Panc1 (cell line): ENCODE measurements at regions not wholly inside any gene's neighbourhood (a gene's known extent, or its start where the extent isn't known, plus 50 kb on each side); places are given as distances from the start of the nearest gene placed in this dataset.
"Not testable (repeated sequence)": the region's sequence is repeated elsewhere in the genome, so short reads cannot be mapped to it uniquely, and the experiment has no call there.

Experiments
- ATAC-seq: fragments of 200-7000 bp; cut with Tn5 transposase; 2 replicates; pipeline ENCODE4 v1.9.1; 2020; ENCODE audit warnings: mild to moderate bottlenecking, moderate library complexity
- BruUV-seq: library from RNA; stranded (reverse); fragments of 400-500 nt; replicated peaks from 2 replicates; lab custom pipeline; 2021; lab: Mats Ljungman, UMichigan
- CTCF ChIA-PET: fragments of 300-600 bp; sonication (Branson Sonifier 250); formaldehyde crosslinking; loops from one replicate; lab custom pipeline; 2022; ENCODE audit warnings: antibody characterized with exemption; lab: Charles Lee
- POLR2A ChIA-PET: fragments of 300-600 bp; sonication (Branson Sonifier 250); formaldehyde crosslinking; loops from one replicate; lab custom pipeline; 2022; ENCODE audit warnings: antibody characterized with exemption; lab: Charles Lee
- DNase-seq: peaks from one replicate; pipeline ENCODE4 v3.0.0-alpha.2; 2010; ENCODE audit warnings: low read depth, low spot score
- H3K27ac ChIP-seq: 2 replicates; pipeline ENCODE4 v1.5.1; 2011; ENCODE audit warnings: mild to moderate bottlenecking, low read length, inconsistent platforms
- H3K27me3 ChIP-seq: fragments of 200-500 bp; sonication (Bioruptor generic); 2 replicates; pipeline ENCODE4 v1.6.0; 2014; ENCODE audit warnings: low read length, inconsistent platforms; ENCODE audit not compliant: control insufficient read depth, insufficient read depth
- H3K36me3 ChIP-seq: fragments of 200-500 bp; sonication (Bioruptor generic); 2 replicates; pipeline ENCODE4 v1.5.1; 2014; ENCODE audit warnings: inconsistent platforms, mild to moderate bottlenecking, low read length, moderate library complexity; ENCODE audit not compliant: control insufficient read depth, insufficient read depth
- H3K4me1 ChIP-seq: 2 replicates; pipeline ENCODE4 v1.5.1; 2011; ENCODE audit warnings: inconsistent platforms, mild to moderate bottlenecking, low read length, moderate library complexity; ENCODE audit not compliant: control insufficient read depth, insufficient read depth
- H3K4me3 ChIP-seq, 2 experiments: 2 replicates each; pipeline ENCODE4 v1.5.1; 2011 to 2012; ENCODE audit warnings: low read depth in 2 of 2, low read length in 2 of 2, mild to moderate bottlenecking in 2 of 2, inconsistent platforms in 1 of 2, moderate library complexity in 1 of 2
- H3K9me3 ChIP-seq: fragments of 200-500 bp; sonication (Bioruptor generic); 2 replicates; pipeline ENCODE4 v1.5.1; 2014; ENCODE audit warnings: low read depth, mild to moderate bottlenecking, inconsistent platforms, low read length, moderate library complexity; ENCODE audit not compliant: control insufficient read depth, insufficient read depth
- POLR2AphosphoS5 ChIP-seq: IDR thresholded peaks from 2 replicates; pipeline ENCODE4 v1.6.1; 2012; ENCODE audit warnings: mild to moderate bottlenecking, low read depth, low read length, moderate library complexity
- SIN3A ChIP-seq: IDR thresholded peaks from 2 replicates; pipeline ENCODE4 v1.6.1; 2012; ENCODE audit warnings: low read depth, mild to moderate bottlenecking, low read length, moderate library complexity, borderline replicate concordance; ENCODE audit not compliant: insufficient read depth
- TCF7L2 ChIP-seq: IDR thresholded peaks from 2 replicates; pipeline ENCODE4 v1.6.1; 2011; ENCODE audit warnings: mild to moderate bottlenecking, low read depth, low read length, inconsistent platforms
- in situ Hi-C: cut with HindIII; loops from 2 replicates; pipeline ENCODE4 v1.10.0; 2016; ENCODE audit warnings: low sequenced_read_pairs, low pct_unique_long_range_greater_than_20kb
- intact Hi-C: fragments of 100-400 bp; cut with micrococcal nuclease; formaldehyde crosslinking; loops from one replicate; pipeline ENCODE4 v1.10.0; 2022; ENCODE audit not compliant: unreplicated experiment
- TF ChIP-seq, protein P1 (sequence below): fragments of 450-650 bp; IDR thresholded peaks from 2 replicates; pipeline ENCODE4 v1.5.1; 2017; ENCODE audit warnings: mild to moderate bottlenecking
- TF ChIP-seq, protein P2 (sequence below), 2 experiments: IDR thresholded peaks; 2 replicates each; pipeline ENCODE4 v1.6.1; 2011 to 2012; ENCODE audit warnings: low read depth in 2 of 2, control low read depth in 1 of 2, low read length in 1 of 2, mild to moderate bottlenecking in 1 of 2, moderate library complexity in 1 of 2; ENCODE audit not compliant: insufficient read depth in 1 of 2

GRCh38 chr7:142450695-142451094, 192.8 kb upstream of the PRSS58 start:
- BruUV-seq = no TSS peak
- TF ChIP-seq POLR2AphosphoS5 (no peak), SIN3A (no peak)
- no peak for ATAC-seq
- DNase-seq = no peak
- in situ Hi-C loops = no loop called here
- Histone ChIP-seq H3K36me3 (no peaks in the 10 kb centered on the region), H3K9me3 (no peaks in the 10 kb centered on the region), H3K4me3 (no peak overlapping the region), H3K27me3 (peaks cover 6% of the 10 kb centered on the region; the same call in 1 of the 2 replicates), H3K4me1 (no peaks in the 10 kb centered on the region), H3K27ac (no peak overlapping the region)
- CTCF ChIA-PET = no interaction called here
- POLR2A ChIA-PET = no interaction called here
- intact Hi-C loops = no loop called here

DNA sequence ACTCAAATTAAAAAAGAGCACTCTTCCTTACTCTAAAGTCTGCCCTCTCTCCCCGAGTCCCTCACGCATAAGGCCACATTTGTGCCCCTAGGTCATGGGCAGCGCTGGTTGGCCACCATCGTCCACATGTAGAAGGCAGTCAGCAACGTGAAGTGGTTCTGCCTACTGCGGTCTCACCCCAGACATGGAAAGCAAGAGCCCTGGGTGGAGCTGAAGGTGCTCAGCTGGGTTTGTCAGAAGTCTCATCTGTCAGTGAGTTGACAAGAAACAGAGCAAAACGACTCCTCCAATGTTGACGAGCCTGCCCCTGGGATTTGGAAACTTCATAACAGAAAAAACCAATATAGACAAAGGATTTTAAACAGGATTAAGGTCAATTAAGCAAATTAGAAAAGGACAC, 192.3 kb upstream of the PRSS58 start:
- H3K4me3 ChIP-seq = no peak overlapping the region
- POLR2A ChIA-PET = no interaction called here
- H3K27ac ChIP-seq = no peak overlapping the region
- H3K36me3 ChIP-seq = no peaks in the 10 kb centered on the region
- BruUV-seq = no TSS peak
- CTCF ChIA-PET = no interaction called here
- no peak for ATAC-seq
- H3K27me3 ChIP-seq = peaks cover 6% of the 10 kb centered on the region; the same call in 1 of the 2 replicates
- intact Hi-C loops = no loop called here
- no peaks in the 10 kb centered on the region for H3K4me1 ChIP-seq
- in situ Hi-C loops = no loop called here
- DNase-seq = no peak
- TF ChIP-seq POLR2AphosphoS5 = no peak
- no peaks in the 10 kb centered on the region for H3K9me3 ChIP-seq

GRCh38 chr7:142448857-142449256, 191.0 kb upstream of the PRSS58 start:
- H3K4me1 ChIP-seq, intact Hi-C loops, H3K36me3 ChIP-seq, H3K4me3 ChIP-seq, H3K9me3 ChIP-seq, H3K27me3 ChIP-seq, DNase-seq, ATAC-seq, in situ Hi-C loops, BruUV-seq, POLR2A ChIA-PET, H3K27ac ChIP-seq, CTCF ChIA-PET: not testable (repeated sequence)

GRCh38 chr7:142447762-142448161, 189.9 kb upstream of the PRSS58 start:
- no peak for DNase-seq
- in situ Hi-C loops = no loop called here
- Histone ChIP-seq H3K4me3 (no peak overlapping the region), H3K4me1 (no peaks in the 10 kb centered on the region), H3K27ac (no peak overlapping the region), H3K27me3 (no peaks in the 10 kb centered on the region), H3K9me3 (no peaks in the 10 kb centered on the region), H3K36me3 (no peaks in the 10 kb centered on the region)
- ATAC-seq = no peak
- TF ChIP-seq, protein P1, sequence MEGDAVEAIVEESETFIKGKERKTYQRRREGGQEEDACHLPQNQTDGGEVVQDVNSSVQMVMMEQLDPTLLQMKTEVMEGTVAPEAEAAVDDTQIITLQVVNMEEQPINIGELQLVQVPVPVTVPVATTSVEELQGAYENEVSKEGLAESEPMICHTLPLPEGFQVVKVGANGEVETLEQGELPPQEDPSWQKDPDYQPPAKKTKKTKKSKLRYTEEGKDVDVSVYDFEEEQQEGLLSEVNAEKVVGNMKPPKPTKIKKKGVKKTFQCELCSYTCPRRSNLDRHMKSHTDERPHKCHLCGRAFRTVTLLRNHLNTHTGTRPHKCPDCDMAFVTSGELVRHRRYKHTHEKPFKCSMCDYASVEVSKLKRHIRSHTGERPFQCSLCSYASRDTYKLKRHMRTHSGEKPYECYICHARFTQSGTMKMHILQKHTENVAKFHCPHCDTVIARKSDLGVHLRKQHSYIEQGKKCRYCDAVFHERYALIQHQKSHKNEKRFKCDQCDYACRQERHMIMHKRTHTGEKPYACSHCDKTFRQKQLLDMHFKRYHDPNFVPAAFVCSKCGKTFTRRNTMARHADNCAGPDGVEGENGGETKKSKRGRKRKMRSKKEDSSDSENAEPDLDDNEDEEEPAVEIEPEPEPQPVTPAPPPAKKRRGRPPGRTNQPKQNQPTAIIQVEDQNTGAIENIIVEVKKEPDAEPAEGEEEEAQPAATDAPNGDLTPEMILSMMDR = no peak
- TF ChIP-seq POLR2AphosphoS5 (no peak), SIN3A (no peak), TCF7L2 (no peak)
- TF ChIP-seq, protein P2, sequence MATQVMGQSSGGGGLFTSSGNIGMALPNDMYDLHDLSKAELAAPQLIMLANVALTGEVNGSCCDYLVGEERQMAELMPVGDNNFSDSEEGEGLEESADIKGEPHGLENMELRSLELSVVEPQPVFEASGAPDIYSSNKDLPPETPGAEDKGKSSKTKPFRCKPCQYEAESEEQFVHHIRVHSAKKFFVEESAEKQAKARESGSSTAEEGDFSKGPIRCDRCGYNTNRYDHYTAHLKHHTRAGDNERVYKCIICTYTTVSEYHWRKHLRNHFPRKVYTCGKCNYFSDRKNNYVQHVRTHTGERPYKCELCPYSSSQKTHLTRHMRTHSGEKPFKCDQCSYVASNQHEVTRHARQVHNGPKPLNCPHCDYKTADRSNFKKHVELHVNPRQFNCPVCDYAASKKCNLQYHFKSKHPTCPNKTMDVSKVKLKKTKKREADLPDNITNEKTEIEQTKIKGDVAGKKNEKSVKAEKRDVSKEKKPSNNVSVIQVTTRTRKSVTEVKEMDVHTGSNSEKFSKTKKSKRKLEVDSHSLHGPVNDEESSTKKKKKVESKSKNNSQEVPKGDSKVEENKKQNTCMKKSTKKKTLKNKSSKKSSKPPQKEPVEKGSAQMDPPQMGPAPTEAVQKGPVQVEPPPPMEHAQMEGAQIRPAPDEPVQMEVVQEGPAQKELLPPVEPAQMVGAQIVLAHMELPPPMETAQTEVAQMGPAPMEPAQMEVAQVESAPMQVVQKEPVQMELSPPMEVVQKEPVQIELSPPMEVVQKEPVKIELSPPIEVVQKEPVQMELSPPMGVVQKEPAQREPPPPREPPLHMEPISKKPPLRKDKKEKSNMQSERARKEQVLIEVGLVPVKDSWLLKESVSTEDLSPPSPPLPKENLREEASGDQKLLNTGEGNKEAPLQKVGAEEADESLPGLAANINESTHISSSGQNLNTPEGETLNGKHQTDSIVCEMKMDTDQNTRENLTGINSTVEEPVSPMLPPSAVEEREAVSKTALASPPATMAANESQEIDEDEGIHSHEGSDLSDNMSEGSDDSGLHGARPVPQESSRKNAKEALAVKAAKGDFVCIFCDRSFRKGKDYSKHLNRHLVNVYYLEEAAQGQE (IDR thresholded peaks at IDR 0.05; ENCODE audit: insufficient read depth in 1 of 2, low read depth in 2 of 2, low read length in 1 of 2) = no peak
- ChIA-PET CTCF (no interaction called here), POLR2A (no interaction called here)
- no TSS peak for BruUV-seq
- intact Hi-C loops = no loop called here
